ENCODE measurements at regions not wholly inside any gene's neighbourhood (a gene's known extent, or its start where the extent isn't known, plus 50 kb on each side); places are given as distances from the start of the nearest gene placed in this dataset.
"Not testable (repeated sequence)": the region's sequence is repeated elsewhere in the genome, so short reads cannot be mapped to it uniquely, and the experiment has no call there.

DNA sequence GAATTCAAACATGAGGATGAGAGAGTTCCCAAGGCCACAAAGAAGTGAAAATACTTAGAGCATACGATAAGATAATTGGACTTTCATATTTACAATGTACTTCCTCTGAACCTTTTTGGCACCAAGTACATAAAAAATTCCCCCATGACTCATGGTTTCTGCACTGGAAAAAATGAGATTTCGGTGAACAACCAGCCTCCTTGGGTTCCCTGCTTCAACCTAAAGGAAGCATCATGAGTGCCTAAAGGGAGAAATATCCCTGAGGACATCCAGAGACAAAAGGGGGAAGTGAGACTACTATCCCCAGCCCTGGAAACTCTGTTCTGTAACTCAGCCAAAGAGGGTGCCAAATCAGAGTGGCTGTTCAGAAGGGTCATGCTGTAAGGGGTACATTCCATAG is 562.7 kb upstream of the SLC39A10 start:
- Histone ChIP-seq H3K27me3 (ENCODE audit: control insufficient read depth in 1 of 2, insufficient read depth in 2 of 2, low read length in 2 of 2) (no peaks in the 10 kb centered on the region), H3K36me3 (ENCODE audit: control insufficient read depth in 2 of 2, insufficient read depth in 2 of 2, low read length in 2 of 2) (no peaks in the 10 kb centered on the region), H3K9ac (ENCODE audit: low read length in 2 of 2) (no peak overlapping the region), H3K4me1 (ENCODE audit: control insufficient read depth, insufficient read depth, low read length) (no peaks in the 10 kb centered on the region), H3K9me3 (ENCODE audit: control insufficient read depth in 2 of 2, low read length in 2 of 2) (peaks cover 0 to 6% of the 10 kb centered on the region in 2 donors), H3K27ac (ENCODE audit: low read length) (no peak overlapping the region), H3K4me3 (ENCODE audit: low read length in 2 of 2) (no peak overlapping the region)

DNA sequence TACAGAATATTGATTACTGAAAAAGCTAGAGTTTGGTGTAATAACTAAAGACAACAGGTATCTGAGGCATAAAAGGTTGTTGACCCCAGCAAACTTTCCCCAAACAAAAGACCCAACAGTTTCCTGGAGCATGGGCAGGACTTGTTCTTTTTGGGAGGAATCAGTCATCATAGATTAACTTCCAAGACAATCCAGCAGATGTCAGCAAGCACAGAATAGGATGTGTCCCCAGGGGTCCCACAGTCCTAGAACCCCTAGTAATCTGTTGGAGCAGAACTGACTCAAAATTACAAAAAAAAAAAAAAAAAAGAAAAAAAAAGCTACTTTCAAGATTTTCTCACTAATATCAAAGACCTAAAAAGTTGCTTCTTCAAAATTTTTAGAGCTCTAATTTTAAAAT is 564.7 kb upstream of the SLC39A10 start:
- Histone ChIP-seq H3K36me3 (ENCODE audit: control insufficient read depth in 2 of 2, insufficient read depth in 2 of 2, low read length in 2 of 2) (no peaks in the 10 kb centered on the region), H3K27ac (ENCODE audit: low read length) (no peak overlapping the region), H3K9ac (ENCODE audit: low read length in 2 of 2) (no peak overlapping the region), H3K27me3 (ENCODE audit: control insufficient read depth in 1 of 2, insufficient read depth in 2 of 2, low read length in 2 of 2) (no peaks in the 10 kb centered on the region), H3K4me3 (ENCODE audit: low read length in 2 of 2) (no peak overlapping the region), H3K4me1 (ENCODE audit: control insufficient read depth, insufficient read depth, low read length) (no peaks in the 10 kb centered on the region), H3K9me3 (ENCODE audit: control insufficient read depth in 2 of 2, low read length in 2 of 2) (peaks cover 0 to 6% of the 10 kb centered on the region in 2 donors)

DNA sequence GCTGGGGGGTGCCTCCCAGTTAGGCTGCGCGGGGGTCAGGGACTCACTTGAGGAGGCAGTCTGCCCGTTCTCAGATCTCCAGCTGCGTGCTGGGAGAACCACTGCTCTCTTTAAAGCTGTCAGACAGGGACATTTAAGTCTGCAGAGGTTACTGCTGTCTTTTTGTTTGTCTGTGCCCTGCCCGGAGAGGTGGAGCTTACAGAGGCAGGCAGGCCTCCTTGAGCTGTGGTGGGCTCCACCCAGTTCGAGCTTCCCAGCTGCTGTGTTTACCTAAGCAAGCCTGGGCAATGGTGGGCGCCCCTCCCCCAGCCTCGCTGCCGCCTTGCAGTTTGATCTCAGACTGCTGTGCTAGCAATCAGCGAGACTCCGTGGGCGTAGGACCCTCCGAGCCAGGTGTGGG is 584.2 kb upstream of the SLC39A10 start:
- H3K27ac ChIP-seq (ENCODE audit: low read length); H3K9ac ChIP-seq (ENCODE audit: low read length in 2 of 2); H3K27me3 ChIP-seq (ENCODE audit: control insufficient read depth in 1 of 2, insufficient read depth in 2 of 2, low read length in 2 of 2); H3K4me1 ChIP-seq (ENCODE audit: control insufficient read depth, insufficient read depth, low read length); H3K36me3 ChIP-seq (ENCODE audit: control insufficient read depth in 2 of 2, insufficient read depth in 2 of 2, low read length in 2 of 2); H3K9me3 ChIP-seq (ENCODE audit: control insufficient read depth in 2 of 2, low read length in 2 of 2); H3K4me3 ChIP-seq (ENCODE audit: low read length in 2 of 2): not testable (repeated sequence)

DNA sequence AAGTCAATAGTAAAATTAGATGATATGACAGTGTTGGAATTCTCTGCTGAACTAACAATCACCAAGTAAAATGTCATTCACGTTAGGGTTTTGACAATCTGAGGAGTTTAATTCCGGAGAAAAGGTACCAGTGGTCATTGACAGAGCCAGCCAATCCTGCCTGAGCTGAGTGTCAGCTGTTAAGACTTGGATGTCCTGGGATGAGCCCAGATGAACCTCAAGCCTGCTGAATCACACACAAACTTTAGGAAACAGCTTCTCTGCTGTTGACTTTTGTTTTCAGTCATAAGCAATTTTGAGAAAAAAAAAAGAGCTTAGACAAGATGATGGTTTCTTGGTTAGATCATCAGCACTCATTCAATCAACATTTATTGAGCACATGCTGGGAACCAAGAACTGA is 600.0 kb upstream of the SLC39A10 start:
- Histone ChIP-seq H3K27me3 (ENCODE audit: control insufficient read depth in 1 of 2, insufficient read depth in 2 of 2, low read length in 2 of 2) (no peaks in the 10 kb centered on the region), H3K4me3 (ENCODE audit: low read length in 2 of 2) (no peak overlapping the region), H3K36me3 (ENCODE audit: control insufficient read depth in 2 of 2, insufficient read depth in 2 of 2, low read length in 2 of 2) (no peaks in the 10 kb centered on the region), H3K27ac (ENCODE audit: low read length) (no peak overlapping the region), H3K4me1 (ENCODE audit: control insufficient read depth, insufficient read depth, low read length) (no peaks in the 10 kb centered on the region), H3K9ac (ENCODE audit: low read length in 2 of 2) (no peak overlapping the region), H3K9me3 (ENCODE audit: control insufficient read depth in 2 of 2, low read length in 2 of 2) (no peaks in the 10 kb centered on the region)

DNA sequence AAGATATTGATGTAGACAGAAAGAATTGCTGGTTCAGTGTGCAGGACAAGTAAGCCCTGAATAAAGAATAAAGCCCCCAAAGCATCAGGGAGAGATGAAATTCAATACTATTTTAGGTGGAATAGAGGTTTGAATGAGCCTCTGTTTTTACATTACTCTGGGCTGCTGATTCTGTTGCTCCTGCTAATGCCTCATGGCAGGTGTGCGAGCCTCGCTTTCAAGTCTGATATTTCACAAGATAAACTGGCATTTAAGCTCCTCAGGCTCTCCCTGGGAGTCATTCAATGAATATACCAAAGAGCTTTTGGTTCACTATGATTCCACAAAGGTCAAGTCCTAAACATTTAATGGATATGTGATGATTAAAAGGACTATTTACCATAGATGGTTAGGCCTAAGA is 601.0 kb upstream of the SLC39A10 start:
- H3K9ac ChIP-seq (ENCODE audit: low read length in 2 of 2): no peak overlapping the region
- H3K27ac ChIP-seq (ENCODE audit: low read length): no peak overlapping the region
- no peaks in the 10 kb centered on the region for H3K27me3 ChIP-seq (ENCODE audit: control insufficient read depth in 1 of 2, insufficient read depth in 2 of 2, low read length in 2 of 2)
- H3K9me3 ChIP-seq (ENCODE audit: control insufficient read depth in 2 of 2, low read length in 2 of 2): no peaks in the 10 kb centered on the region
- no peaks in the 10 kb centered on the region for H3K36me3 ChIP-seq (ENCODE audit: control insufficient read depth in 2 of 2, insufficient read depth in 2 of 2, low read length in 2 of 2)
- H3K4me1 ChIP-seq (ENCODE audit: control insufficient read depth, insufficient read depth, low read length): no peaks in the 10 kb centered on the region
- H3K4me3 ChIP-seq (ENCODE audit: low read length in 2 of 2): no peak overlapping the region

DNA sequence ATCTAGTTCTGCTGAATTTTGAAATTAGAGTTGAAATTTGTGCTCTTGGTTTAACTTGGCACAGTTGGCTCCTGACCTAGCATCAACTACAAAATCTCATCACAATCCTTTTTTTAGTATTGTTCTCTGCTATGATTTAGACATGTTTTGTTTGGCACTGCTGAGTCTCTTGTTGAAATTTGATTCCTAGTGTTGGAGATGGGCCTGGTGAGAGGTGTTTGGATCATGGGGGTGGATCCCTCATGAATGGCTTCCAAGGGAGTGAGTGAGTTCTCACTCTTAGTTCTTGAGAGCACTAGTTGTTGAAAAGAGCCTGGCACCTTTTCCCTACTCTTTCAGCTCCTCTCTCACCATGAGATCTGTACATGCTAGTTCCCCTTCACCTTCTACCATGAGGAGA is 605.6 kb upstream of the SLC39A10 start:
- Histone ChIP-seq H3K9ac (ENCODE audit: low read length in 2 of 2) (no peak overlapping the region), H3K4me3 (ENCODE audit: low read length in 2 of 2) (no peak overlapping the region)

DNA sequence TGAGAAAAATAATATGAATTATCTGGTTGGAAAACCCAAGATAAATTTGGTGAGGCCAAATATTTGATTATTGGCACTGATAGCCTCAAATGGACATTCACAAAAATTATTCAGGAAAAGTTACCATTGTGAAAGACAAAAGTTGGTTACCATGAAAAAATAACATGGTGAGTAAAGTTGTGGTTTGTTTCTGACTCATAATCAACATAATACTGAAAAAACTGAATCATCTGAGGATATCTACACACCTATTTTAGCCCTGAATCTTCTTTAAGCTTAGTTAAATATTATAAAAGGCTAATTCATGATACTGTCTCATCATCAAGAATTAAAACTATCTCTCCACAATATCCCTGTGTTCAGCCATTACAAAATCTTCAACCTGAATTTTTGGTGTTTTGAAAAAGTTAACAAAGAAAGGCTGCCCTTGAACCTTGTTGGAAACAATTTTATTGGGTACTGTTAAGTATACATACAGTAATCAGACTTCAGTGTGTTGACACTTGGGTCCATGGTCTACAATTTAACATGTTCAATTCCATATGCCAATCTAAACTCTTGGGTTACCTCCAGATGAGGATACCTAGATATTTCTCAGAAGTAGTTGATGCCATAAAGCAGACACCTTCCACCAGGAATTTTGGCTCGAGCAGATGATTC is 607.5 kb upstream of the SLC39A10 start:
- no peaks in the 10 kb centered on the region for H3K9me3 ChIP-seq (ENCODE audit: control insufficient read depth in 2 of 2, low read length in 2 of 2)
- no peaks in the 10 kb centered on the region for H3K4me1 ChIP-seq (ENCODE audit: control insufficient read depth, insufficient read depth, low read length)
- H3K4me3 ChIP-seq (ENCODE audit: low read length in 2 of 2): no peak overlapping the region
- H3K27me3 ChIP-seq (ENCODE audit: control insufficient read depth in 1 of 2, insufficient read depth in 2 of 2, low read length in 2 of 2): no peaks in the 10 kb centered on the region
- no peaks in the 10 kb centered on the region for H3K36me3 ChIP-seq (ENCODE audit: control insufficient read depth in 2 of 2, insufficient read depth in 2 of 2, low read length in 2 of 2)
- no peak overlapping the region for H3K27ac ChIP-seq (ENCODE audit: low read length)
- H3K9ac ChIP-seq (ENCODE audit: low read length in 2 of 2): no peak overlapping the region

More for the DNA sequence above, 605.6 kb upstream of the SLC39A10 start:
- H3K9me3 ChIP-seq (ENCODE audit: control insufficient read depth in 2 of 2, low read length in 2 of 2): no peaks in the 10 kb centered on the region
- H3K27ac ChIP-seq (ENCODE audit: low read length): no peak overlapping the region
- H3K27me3 ChIP-seq (ENCODE audit: control insufficient read depth in 1 of 2, insufficient read depth in 2 of 2, low read length in 2 of 2): no peaks in the 10 kb centered on the region
- H3K36me3 ChIP-seq (ENCODE audit: control insufficient read depth in 2 of 2, insufficient read depth in 2 of 2, low read length in 2 of 2): no peaks in the 10 kb centered on the region
- H3K4me1 ChIP-seq (ENCODE audit: control insufficient read depth, insufficient read depth, low read length): no peaks in the 10 kb centered on the region

DNA sequence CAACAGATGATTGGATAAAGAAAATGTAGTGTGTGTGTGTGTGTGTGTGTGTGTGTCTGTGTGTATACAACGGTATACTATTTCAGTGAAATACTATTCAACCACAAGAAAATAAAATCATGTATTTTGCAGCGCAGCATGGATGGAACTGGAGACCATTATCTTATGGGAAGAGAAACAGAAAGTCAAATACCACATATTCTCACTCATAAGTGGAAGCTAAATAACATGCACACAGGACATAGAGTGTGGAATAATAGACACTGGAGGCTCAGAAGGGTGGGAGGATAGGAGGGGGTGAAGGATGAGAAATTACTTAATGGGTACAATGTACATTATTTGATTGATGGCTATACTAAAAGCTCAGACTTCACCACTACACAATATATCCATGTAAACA is 609.1 kb upstream of the SLC39A10 start:
- H3K27ac ChIP-seq (ENCODE audit: low read length): no peak overlapping the region
- no peaks in the 10 kb centered on the region for H3K27me3 ChIP-seq (ENCODE audit: control insufficient read depth in 1 of 2, insufficient read depth in 2 of 2, low read length in 2 of 2)
- no peaks in the 10 kb centered on the region for H3K36me3 ChIP-seq (ENCODE audit: control insufficient read depth in 2 of 2, insufficient read depth in 2 of 2, low read length in 2 of 2)
- H3K9me3 ChIP-seq (ENCODE audit: control insufficient read depth in 2 of 2, low read length in 2 of 2): no peaks in the 10 kb centered on the region
- no peaks in the 10 kb centered on the region for H3K4me1 ChIP-seq (ENCODE audit: control insufficient read depth, insufficient read depth, low read length)
- H3K4me3 ChIP-seq (ENCODE audit: low read length in 2 of 2): no peak overlapping the region
- no peak overlapping the region for H3K9ac ChIP-seq (ENCODE audit: low read length in 2 of 2)

DNA sequence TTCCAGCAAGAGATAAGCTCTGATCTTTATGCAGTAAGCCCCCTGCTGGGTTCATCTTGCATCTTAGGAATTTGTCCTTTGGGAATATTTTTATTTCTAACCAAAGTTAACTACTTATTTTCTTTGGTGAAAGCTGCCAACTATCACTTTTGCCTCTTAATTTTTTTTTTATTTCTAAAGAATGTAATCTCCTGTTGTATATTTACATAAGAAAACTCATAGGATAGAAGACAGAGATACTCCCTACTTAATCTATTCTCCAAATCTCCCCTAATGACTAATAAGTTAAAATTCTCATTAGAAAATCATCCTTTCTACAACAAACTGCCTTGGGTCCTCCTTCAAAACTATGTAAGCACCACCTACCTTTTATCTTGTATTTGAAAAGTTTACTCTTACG is 612.2 kb upstream of the SLC39A10 start:
- Histone ChIP-seq H3K4me3 (ENCODE audit: low read length in 2 of 2) (no peak overlapping the region), H3K9ac (ENCODE audit: low read length in 2 of 2) (no peak overlapping the region), H3K36me3 (ENCODE audit: control insufficient read depth in 2 of 2, insufficient read depth in 2 of 2, low read length in 2 of 2) (no peaks in the 10 kb centered on the region), H3K4me1 (ENCODE audit: control insufficient read depth, insufficient read depth, low read length) (no peaks in the 10 kb centered on the region), H3K9me3 (ENCODE audit: control insufficient read depth in 2 of 2, low read length in 2 of 2) (no peaks in the 10 kb centered on the region), H3K27me3 (ENCODE audit: control insufficient read depth in 1 of 2, insufficient read depth in 2 of 2, low read length in 2 of 2) (no peaks in the 10 kb centered on the region), H3K27ac (ENCODE audit: low read length) (no peak overlapping the region)

DNA sequence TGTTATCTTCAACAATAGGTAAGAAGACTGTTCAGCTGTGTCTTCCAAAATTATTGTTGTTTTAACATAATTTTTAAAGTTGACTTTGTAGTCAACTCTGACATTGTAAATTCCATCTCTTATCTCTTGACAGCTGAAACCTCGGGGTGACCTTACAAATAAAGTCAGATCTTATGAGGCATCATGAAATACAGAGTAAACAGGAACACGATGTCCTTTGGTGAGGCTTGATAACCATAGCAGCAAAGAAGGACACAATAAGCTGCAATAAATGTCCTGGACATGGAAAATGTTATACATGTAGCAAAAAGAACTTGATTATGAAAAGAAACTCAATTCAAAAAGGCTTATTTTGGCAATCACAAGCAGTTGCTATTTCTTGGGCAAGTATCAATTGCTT is 618.9 kb upstream of the SLC39A10 start:
- H3K4me1 ChIP-seq (ENCODE audit: control insufficient read depth, insufficient read depth, low read length): no peaks in the 10 kb centered on the region
- H3K9me3 ChIP-seq (ENCODE audit: control insufficient read depth in 2 of 2, low read length in 2 of 2): no peaks in the 10 kb centered on the region
- no peak overlapping the region for H3K4me3 ChIP-seq (ENCODE audit: low read length in 2 of 2)
- H3K9ac ChIP-seq (ENCODE audit: low read length in 2 of 2): no peak overlapping the region
- H3K27me3 ChIP-seq (ENCODE audit: control insufficient read depth in 1 of 2, insufficient read depth in 2 of 2, low read length in 2 of 2): no peaks in the 10 kb centered on the region
- no peaks in the 10 kb centered on the region for H3K36me3 ChIP-seq (ENCODE audit: control insufficient read depth in 2 of 2, insufficient read depth in 2 of 2, low read length in 2 of 2)
- H3K27ac ChIP-seq (ENCODE audit: low read length): no peak overlapping the region

DNA sequence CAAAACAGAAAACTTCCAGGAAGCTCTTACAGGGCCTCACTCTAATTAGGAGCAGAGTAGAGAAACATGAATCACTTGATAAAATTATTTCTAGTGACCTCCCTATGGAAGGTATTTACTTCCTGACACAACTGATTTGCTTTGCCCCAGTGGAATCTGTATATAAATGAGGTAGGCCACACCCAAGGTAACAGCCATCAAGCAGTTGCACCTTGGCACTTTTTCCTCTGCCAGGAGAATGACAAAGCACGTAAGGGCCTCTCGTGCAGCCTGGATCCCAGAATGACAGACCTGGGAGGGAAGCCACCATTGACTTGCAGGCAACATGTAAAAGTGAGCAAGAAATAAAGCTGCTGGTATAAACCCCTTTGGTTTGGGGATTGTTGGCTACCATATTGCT is 620.0 kb upstream of the SLC39A10 start:
- Histone ChIP-seq H3K9ac (ENCODE audit: low read length in 2 of 2) (no peak overlapping the region), H3K4me3 (ENCODE audit: low read length in 2 of 2) (no peak overlapping the region), H3K27me3 (ENCODE audit: control insufficient read depth in 1 of 2, insufficient read depth in 2 of 2, low read length in 2 of 2) (no peaks in the 10 kb centered on the region), H3K4me1 (ENCODE audit: control insufficient read depth, insufficient read depth, low read length) (no peaks in the 10 kb centered on the region), H3K9me3 (ENCODE audit: control insufficient read depth in 2 of 2, low read length in 2 of 2) (no peaks in the 10 kb centered on the region), H3K27ac (ENCODE audit: low read length) (no peak overlapping the region), H3K36me3 (ENCODE audit: control insufficient read depth in 2 of 2, insufficient read depth in 2 of 2, low read length in 2 of 2) (no peaks in the 10 kb centered on the region)

Data from stomach smooth muscle (tissue), 2 donors.